Spleen (tissue), 11 donors: ENCODE measurements at regions not wholly inside any gene's neighbourhood (a gene's known extent, or its start where the extent isn't known, plus 50 kb on each side); places are given as distances from the start of the nearest gene placed in this dataset.

Experiments used
- DNase-seq: peaks from one replicate; pipeline ENCODE4 v3.0.0-alpha.2; 2020
- H3K27ac ChIP-seq, 8 donors: fragments of 200-600 bp; sonication (generic) in 7 of 8; 1 replicate in 4 of 8; 2 replicates in 4 of 8; pipeline versions ENCODE4 v1.5.0 to v1.8.0; 2016 to 2021; ENCODE audit warnings: inconsistent platforms in 4 of 8, mild to moderate bottlenecking in 4 of 8, moderate library complexity in 1 of 8
- H3K27me3 ChIP-seq, 7 donors: fragments of 200-600 bp; sonication (generic) in 6 of 7; replicated peaks in 1 of 7; 1 replicate in 4 of 7; 2 replicates in 3 of 7; pipeline versions ENCODE4 v1.5.0 to v1.8.0; 2016 to 2021; ENCODE audit warnings: inconsistent platforms in 3 of 7, mild to moderate bottlenecking in 1 of 7
- H3K36me3 ChIP-seq, 6 donors: fragments of 200-600 bp; sonication (generic) in 5 of 6; 1 replicate in 4 of 6; 2 replicates in 2 of 6; pipeline versions ENCODE4 v1.5.0 to v1.8.0; 2016 to 2021; ENCODE audit warnings: inconsistent platforms in 2 of 6
- H3K4me1 ChIP-seq, 6 donors: fragments of 200-600 bp; sonication (generic) in 5 of 6; 1 replicate in 3 of 6; 2 replicates in 3 of 6; pipeline versions ENCODE4 v1.5.0 to v1.8.0; 2016 to 2021; ENCODE audit warnings: inconsistent platforms in 3 of 6
- H3K4me3 ChIP-seq, 8 donors: fragments of 200-600 bp; sonication (generic) in 7 of 8; 1 replicate in 4 of 8; 2 replicates in 4 of 8; pipeline versions ENCODE4 v1.5.0 to v1.8.0; 2016 to 2021; ENCODE audit warnings: inconsistent platforms in 4 of 8, mild to moderate bottlenecking in 4 of 8, moderate library complexity in 2 of 8
- H3K9me3 ChIP-seq, 8 donors: fragments of 200-600 bp; sonication (generic) in 7 of 8; 1 replicate in 4 of 8; 2 replicates in 4 of 8; pipeline versions ENCODE4 v1.5.0 to v1.8.0; 2016 to 2021; ENCODE audit warnings: inconsistent platforms in 4 of 8
- POLR2A ChIP-seq, 3 donors: fragments of 450-650 bp; IDR thresholded peaks; one replicate each; pipeline ENCODE4 v1.5.1; 2017; ENCODE audit warnings: antibody characterized with exemption in 3 of 3, mild to moderate bottlenecking in 1 of 3
- POLR2AphosphoS5 ChIP-seq, 3 donors: sonication (generic); formaldehyde crosslinking; IDR thresholded peaks; one replicate each; pipeline ENCODE4 v1.5.1; 2017; ENCODE audit warnings: antibody characterized with exemption in 3 of 3
- WGBS, 5 donors: extraction: QIAGEN DNeasy Blood & Tissue Kit in 3 of 5; methylation state at CpG; one replicate each; pipeline versions ENCODE4 v1.1.5 to v1.1.7; 2013 to 2018; 5-methylcytosine and 5-hydroxymethylcytosine counted together
- intact Hi-C: fragments of 100-400 bp; cut with DNase I; formaldehyde crosslinking; loops from one replicate; pipeline ENCODE4 v1.15.0; 2023; ENCODE audit warnings: low total_unique reads
- TF ChIP-seq, protein P1 (sequence below), 11 experiments: fragments of 200-600 bp in 7 of 11; fragments of 450-650 bp in 4 of 11; sonication (generic) in 4 of 11; IDR thresholded peaks in 8 of 11; conservative IDR thresholded peaks in 3 of 11; 1 replicate in 7 of 11; 2 replicates in 4 of 11; pipeline versions ENCODE4 v1.4.0 to v1.8.0; 2016 to 2021; ENCODE audit warnings: antibody characterized with exemption in 11 of 11, inconsistent platforms in 4 of 11, mild to moderate bottlenecking in 1 of 11
- donor health status: healthy with polysubstance abuse.
- donor health status: DM: no; HTN: no; CAD: no; lungs with moderate emphysema.
- donor health status: DM: no; HTN: no; CAD: no.
- donor health status: Bipolar disorder and iron deficiency.
- donor health status: healthy.
- donor health status: DM: no; HTN: no; CAD: no.
- donor health status: DM: yes; HTN: yes; CAD: no.

DNA sequence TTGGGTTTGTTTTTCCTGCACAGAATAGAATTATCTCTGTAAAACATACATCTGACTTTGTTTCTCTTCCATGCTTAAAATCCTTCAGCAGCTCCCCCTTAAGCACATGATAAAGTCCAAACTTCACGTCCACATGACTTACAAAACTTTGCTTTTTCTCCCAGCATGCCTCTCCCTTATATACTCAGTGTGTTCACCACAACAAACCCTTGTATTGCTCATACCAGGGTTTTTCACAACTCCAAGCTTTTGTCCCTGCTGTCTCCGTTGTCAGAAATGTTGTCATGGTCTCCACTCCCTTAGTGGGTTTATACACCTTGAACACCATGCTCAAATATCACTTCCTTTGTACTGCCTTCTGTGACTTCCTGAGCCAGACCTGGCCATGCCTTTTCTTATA lies 91.1 kb upstream of the MITF start:
- 50 to 65% (median 56%) methylated on average over 2 of the region's 2 CpGs for WGBS, 5 donors
- no peak for DNase-seq
- intact Hi-C loops, result no loop called here

DNA sequence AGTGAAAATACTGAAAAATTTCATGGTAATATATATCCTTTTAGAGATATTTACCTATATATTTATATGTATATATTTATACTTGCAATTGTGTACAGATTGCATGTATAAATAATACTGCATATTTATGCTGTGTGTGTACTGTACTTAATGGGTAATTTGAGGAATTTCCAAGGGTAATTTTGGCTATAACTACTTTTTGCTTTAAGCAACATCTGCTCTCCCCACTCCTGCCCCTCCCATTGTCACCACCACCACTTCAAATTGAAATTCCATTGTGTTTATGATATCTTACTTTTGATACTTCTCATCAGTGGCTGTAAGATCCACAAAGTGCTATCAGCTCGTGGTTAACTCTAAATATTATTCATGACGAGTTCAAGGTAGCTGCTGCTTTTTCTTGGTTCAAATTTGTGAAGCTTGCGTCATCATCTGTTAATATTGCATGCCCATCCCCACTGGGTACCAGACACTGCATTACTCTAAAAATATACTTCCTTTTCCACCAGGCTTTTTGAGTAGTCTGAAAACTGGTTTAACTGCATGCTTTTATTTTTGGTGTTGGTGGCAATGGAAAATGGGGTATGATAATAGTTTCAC lies 91.7 kb upstream of the MITF start:
- Histone ChIP-seq H3K9me3 (no peaks in the 10 kb centered on the region), H3K4me3 (no peak overlapping the region), H3K4me1 (peaks cover 4 to 10% (median 7%) of the 10 kb centered on the region in 6 donors), H3K27me3 (no peaks in the 10 kb centered on the region), H3K27ac (no peak overlapping the region), H3K36me3 (no peaks in the 10 kb centered on the region)
- WGBS, 5 donors, result 27 to 45% (median 29%) methylated on average over 2 to 3 of the region's 3 CpGs
- DNase-seq, result no peak
- TF ChIP-seq POLR2A (IDR thresholded peaks at IDR 0.05) (no peak), POLR2AphosphoS5 (IDR thresholded peaks at IDR 0.05) (no peak)
- TF ChIP-seq, protein P1, sequence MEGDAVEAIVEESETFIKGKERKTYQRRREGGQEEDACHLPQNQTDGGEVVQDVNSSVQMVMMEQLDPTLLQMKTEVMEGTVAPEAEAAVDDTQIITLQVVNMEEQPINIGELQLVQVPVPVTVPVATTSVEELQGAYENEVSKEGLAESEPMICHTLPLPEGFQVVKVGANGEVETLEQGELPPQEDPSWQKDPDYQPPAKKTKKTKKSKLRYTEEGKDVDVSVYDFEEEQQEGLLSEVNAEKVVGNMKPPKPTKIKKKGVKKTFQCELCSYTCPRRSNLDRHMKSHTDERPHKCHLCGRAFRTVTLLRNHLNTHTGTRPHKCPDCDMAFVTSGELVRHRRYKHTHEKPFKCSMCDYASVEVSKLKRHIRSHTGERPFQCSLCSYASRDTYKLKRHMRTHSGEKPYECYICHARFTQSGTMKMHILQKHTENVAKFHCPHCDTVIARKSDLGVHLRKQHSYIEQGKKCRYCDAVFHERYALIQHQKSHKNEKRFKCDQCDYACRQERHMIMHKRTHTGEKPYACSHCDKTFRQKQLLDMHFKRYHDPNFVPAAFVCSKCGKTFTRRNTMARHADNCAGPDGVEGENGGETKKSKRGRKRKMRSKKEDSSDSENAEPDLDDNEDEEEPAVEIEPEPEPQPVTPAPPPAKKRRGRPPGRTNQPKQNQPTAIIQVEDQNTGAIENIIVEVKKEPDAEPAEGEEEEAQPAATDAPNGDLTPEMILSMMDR (IDR thresholded peaks at IDR 0.05 in 8 of 11, conservative IDR thresholded peaks at IDR 0.05 in 3 of 11), result no peak
- intact Hi-C loops, result no loop called here

More for the DNA sequence above, 91.1 kb upstream of the MITF start:
- H3K27ac ChIP-seq, result no peak overlapping the region
- H3K36me3 ChIP-seq, result no peaks in the 10 kb centered on the region
- H3K27me3 ChIP-seq, result no peaks in the 10 kb centered on the region
- TF ChIP-seq POLR2A (IDR thresholded peaks at IDR 0.05) (no peak), POLR2AphosphoS5 (IDR thresholded peaks at IDR 0.05) (no peak)
- TF ChIP-seq, protein P1 (IDR thresholded peaks at IDR 0.05 in 8 of 11, conservative IDR thresholded peaks at IDR 0.05 in 3 of 11), result no peak
- H3K4me3 ChIP-seq, result no peak overlapping the region
- H3K4me1 ChIP-seq, result peaks cover 4 to 10% (median 7%) of the 10 kb centered on the region in 6 donors
- no peaks in the 10 kb centered on the region for H3K9me3 ChIP-seq

DNA sequence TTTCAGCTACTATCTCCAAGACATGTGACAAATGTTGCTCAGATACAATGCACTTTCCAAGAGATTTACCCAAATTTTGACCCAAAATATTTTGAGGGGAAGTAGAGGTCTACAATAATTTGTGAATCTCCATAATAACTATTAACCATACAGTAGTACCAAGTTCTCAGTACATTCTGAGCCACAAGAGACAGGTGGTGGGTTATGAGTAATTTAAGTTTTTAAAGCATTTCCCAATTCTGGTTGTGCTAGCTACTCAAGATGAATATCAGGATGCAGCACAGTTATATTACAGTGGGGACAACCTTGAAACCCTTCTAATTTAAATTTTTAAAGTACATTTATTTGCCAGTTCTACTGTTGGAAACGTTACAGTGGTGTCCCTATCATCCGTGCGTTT lies 92.2 kb upstream of the MITF start:
- DNase-seq, result no peak
- TF ChIP-seq, protein P1 (IDR thresholded peaks at IDR 0.05 in 8 of 11, conservative IDR thresholded peaks at IDR 0.05 in 3 of 11), result no peak
- TF ChIP-seq POLR2A (IDR thresholded peaks at IDR 0.05) (no peak), POLR2AphosphoS5 (IDR thresholded peaks at IDR 0.05) (no peak)
- Histone ChIP-seq H3K9me3 (no peaks in the 10 kb centered on the region), H3K27me3 (no peaks in the 10 kb centered on the region), H3K36me3 (no peaks in the 10 kb centered on the region), H3K4me3 (no peak overlapping the region), H3K4me1 (peaks cover 4 to 10% (median 7%) of the 10 kb centered on the region in 6 donors), H3K27ac (no peak overlapping the region)
- WGBS, 5 donors, result 85 to 94% (median 88%) methylated on average over 3 of the region's 3 CpGs
- intact Hi-C loops, result no loop called here

DNA sequence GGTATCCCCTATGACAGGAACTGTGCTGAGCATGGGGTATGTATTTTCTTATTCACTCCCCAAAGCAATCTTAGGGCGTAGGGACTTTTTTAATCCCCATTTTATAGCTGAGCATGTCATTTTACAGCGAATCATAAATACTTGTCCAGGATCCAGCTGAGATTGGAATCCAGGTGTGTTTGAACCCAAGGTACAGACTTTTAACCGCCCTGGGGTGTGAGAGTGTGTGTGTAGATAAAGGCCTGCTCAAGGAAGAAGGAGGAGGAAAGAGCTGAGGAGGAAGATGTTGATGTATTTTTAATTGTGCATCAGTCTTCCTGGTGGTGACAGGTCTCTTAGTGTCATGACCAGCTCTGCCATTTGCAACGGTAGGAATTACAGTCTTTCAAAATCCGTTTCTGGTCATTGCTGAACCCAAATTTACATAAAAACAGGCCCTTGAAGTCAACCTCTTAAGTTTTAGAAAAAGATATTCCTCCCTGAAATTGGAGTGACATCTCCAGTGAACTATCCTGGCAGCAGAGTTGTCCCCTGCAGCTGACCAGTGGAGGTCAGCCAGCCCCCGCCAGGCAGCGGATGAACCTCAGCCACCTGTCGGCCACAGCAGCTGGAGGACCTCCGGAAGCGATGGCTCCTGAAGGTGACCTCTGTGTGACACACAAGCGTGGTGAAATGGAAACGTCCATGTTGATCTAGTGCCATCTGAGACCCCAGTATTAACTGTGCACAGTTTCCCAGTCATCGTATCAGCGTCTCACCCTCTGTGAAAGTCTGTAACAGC lies 92.8 kb upstream of the MITF start:
- WGBS, 5 donors, result 86 to 93% (median 91%) methylated on average over 14 of the region's 14 CpGs
- Histone ChIP-seq H3K36me3 (no peaks in the 10 kb centered on the region), H3K9me3 (no peaks in the 10 kb centered on the region), H3K27ac (no peak overlapping the region), H3K4me3 (no peak overlapping the region), H3K4me1 (peaks cover 4 to 10% (median 7%) of the 10 kb centered on the region in 6 donors), H3K27me3 (no peaks in the 10 kb centered on the region)
- DNase-seq, result no peak
- TF ChIP-seq, protein P1 (IDR thresholded peaks at IDR 0.05 in 8 of 11, conservative IDR thresholded peaks at IDR 0.05 in 3 of 11), result no peak
- TF ChIP-seq POLR2AphosphoS5 (IDR thresholded peaks at IDR 0.05), result no peak
- no peak for TF ChIP-seq POLR2A (IDR thresholded peaks at IDR 0.05)
- intact Hi-C loops, result no loop called here
